ENCODE measurements at regions not wholly inside any gene's neighbourhood (a gene's known extent, or its start where the extent isn't known, plus 50 kb on each side); places are given as distances from the start of the nearest gene placed in this dataset.

DNA sequence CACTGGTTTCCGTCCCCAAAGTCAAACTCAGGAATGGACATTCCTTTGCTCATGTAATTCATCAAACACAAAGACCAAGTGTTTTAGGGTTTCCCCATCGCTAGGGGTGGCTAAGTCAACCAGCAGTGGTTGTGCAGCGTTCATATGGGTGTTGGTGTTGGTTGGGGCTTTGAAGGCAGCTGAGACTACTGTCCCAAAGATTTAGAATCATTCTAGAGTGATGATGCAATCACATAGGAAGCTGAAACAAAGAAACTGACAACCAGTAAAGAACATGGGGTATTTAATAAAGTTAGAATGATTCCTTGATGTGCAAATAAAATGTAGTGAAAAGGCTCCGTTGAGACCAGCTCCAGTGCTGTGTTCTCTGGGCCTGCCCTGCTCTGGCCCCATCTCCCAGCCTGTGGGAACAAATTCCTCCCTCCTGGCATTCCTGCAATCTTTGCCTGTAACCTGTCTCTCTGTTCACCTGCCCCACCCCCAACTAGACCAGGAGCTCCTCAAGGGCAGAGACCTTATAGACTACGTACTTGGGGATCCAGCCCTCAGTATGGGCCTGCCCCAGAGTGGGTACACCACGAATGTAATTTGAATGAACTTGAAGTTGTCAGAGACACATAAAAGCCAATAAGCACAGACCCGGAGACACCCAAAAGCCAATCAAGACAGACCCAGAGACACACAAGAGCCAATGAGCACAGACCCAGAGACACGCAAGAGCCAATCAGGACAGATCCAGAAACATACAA lies 191.7 kb upstream of the TWIST2 start:
- no peak for DNase-seq

DNA sequence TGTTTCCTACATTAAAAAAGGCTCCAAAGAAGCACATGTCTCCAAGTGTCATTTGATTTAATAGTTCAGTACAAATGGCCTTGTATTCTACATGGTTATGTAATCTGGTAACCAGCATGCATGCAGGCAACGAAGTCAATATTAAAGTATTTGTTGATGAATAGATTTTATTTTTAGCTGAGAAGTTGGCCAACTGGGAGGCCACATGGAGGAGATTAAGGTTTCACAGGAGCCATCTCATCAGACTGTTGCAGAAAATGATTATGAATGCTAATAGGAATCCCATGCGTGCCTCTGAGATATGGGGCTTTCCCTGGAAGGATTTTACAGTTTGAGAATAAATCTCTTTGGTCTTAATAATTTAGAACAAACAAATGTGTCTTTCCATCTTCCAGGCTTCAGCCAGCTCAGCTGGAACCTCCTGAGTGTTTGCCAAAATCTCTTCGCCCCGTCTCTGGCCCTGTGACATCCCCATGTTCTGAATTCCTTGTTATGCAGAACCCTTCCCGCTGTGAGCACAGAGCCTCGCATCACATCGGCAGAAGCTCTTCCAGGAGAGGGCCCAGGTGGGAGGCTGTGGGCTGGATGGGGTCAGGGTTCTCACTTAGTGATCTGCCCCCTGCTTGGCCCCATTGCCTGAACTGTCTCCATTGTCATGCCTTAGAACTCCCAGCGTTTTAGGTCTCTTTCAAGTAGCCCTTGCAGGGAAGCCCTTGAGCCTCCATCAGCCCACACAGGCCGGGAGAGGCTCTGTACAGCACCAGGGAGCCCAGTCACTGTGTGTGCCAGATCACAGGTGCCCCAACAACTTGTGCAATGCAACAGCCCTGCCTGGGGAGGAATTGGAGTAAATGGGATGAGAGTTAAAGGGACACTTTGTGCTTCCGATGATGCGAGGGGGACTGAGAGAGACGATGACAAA lies 190.5 kb upstream of the TWIST2 start:
- DNase-seq, result no peak

DNA sequence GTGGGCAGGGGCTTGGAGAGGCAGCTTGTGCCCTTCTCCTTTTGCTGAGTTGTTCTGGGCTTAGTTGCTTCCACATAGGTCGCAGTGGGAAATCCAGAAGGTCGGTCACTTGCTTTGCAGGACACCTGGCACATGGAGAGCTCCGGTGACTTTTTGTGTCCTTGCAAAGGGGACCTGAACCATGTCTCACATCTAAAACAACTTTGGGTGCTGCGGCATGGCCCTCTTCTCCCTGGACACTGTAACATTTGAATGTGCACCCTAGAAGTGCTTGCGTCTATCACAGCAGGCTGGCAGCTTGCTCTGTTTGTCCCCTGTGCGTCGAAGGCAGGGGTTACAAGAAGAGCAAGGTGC lies 189.9 kb upstream of the TWIST2 start:
- no peak for DNase-seq

DNA sequence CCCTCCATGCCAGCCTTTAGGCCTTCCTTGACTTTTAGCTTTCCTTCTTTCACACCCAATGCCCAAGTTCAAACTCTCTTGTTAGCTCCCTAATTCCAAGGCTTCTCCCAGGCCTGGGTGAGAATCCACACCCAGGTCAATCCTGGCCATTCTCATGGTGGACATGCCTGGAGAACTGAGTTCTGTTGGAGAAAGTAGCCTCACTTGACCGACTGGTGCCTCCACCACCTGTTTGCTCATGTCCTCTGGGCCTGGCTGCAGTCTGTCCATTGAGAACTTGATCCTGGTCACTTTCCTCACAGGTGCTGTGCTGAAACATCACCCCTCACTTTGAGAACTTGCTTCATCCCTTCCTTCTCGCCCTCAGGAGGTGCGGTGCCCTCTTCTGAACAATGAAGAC lies 189.1 kb upstream of the TWIST2 start:
- DNase-seq, result no peak

DNA sequence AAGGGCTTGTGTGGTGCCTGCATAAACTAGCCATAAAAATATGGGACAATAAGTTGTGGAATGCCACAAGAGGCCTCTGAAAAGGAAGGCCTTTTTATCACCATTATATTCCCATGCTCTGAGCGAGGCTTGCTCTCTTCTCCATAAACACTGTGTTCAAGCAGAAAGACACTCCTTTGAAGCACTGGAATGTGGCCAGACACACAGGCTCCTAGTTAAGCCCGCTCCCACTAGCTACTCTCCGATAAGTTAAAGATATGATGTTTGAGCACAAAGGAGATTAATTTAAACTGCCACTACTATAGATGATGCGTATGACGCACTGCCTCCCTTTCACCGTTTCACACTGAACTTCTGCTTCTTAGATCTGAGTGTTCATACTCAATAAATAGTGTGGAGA lies 188.7 kb upstream of the TWIST2 start:
- no peak for DNase-seq

DNA sequence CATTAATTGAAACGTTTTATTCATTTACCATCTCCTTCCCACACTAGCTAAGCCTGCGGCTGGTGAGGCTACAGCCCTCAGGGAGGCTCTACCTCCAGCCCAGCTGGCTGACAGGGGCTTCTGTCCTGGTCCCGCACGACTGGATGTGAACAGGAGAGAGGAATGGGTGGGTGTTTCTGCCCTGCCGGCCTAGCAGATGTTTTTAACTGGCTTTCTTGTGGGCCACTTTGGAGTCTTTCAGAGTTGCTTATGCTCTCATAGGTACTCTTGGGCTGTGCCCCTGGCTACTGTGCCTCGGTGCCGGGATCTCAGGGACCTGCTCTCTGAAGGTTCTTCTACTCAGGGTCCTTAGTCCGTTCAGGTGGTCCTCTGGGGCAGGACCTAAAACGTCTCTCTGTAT lies 184.3 kb upstream of the TWIST2 start:
- no peak for DNase-seq

DNA sequence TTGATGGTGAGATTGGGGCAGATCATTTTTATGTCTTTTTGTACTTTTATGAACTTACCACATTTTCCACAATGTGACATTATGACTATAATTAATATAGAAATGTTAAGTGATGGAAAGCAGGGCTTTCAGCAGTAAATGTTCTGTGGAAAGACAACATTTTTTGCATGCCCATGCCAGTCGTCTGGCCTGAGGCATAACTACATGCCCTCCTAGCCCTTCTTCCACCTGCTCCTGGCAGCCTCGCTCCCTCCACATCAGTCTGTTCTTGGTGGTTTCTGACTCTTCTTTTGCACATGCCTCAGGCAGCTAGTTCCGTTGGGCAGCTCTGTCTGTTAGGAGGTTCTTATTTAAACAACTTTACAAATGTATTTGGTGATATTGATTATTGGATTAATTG lies 182.0 kb upstream of the TWIST2 start:
- no peak for DNase-seq

DNA sequence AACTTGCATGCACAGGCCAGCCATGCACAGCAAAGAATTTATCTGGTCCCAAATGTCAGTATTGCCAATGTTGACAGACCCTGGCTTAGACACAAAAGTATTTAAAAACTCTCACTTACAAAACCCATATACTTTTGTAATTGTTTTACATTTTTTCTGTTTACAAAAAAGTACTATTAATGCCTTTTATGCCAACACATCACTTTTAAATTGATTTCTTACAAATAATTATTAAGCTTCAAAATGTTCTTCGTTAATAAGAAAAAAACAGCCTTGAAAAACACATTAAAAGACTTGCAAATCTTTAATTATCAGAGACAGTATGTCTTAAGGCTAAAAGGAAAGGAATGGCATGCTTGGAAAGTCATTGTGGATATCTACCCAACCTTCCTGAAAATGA lies 181.3 kb upstream of the TWIST2 start:
- no peak for DNase-seq

DNA sequence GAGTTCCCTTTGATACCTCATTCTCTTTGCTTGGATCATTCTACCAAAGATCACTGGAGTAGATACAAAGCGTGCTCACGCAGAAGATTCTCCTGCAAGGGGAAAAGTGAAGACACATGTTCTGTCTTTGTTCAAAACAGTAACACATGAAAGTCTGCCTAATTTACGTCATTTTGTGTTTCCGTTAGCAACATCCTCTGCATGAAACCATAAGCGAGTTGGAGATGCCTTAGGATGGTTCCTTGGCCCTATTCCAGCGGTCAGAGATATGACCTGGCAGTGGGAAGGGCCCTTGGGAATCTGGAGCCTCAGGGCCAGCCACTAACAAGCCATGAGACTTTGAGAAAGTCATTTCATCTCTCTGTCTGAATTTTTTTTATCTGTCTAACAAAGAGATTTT lies 180.9 kb upstream of the TWIST2 start:
- no peak for DNase-seq

DNA sequence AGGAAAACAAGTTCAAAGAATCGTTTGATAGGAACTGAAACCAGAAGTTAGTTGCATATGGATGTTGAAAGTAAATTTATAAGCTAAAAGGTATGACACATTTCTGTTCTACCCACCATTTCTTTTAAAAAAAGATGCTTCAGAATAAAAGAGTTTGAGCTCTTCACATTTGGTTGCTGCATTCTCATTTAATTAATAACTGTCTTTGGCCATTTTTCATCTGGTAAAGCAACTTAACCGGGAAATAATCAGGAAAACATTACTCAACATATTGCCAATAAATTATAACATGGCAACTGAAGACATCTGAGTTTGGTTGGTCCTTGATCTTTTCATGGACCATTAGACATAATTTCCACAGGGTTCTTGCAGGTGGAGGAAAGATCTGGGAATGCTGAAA lies 180.2 kb upstream of the TWIST2 start:
- no peak for DNase-seq

DNA sequence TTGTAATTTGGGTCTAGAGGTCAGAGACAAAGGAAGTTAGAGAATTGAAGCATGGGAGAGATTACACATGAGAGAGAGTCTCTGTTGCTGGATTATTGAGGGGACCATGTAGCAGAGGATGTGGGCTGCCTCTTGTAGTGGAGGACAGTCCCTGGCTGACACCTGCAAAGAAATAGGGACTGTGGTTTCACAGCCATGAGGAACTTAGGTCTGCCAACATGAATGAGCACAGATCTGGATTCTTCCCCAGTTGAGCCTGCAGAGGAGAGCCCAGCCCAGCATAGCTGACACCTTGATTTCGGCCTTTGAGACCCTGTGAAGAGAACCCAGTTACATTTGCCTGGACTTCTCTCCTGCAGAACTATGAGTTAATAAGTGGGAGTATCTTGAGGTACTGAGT lies 179.5 kb upstream of the TWIST2 start:
- DNase-seq, result no peak

DNA sequence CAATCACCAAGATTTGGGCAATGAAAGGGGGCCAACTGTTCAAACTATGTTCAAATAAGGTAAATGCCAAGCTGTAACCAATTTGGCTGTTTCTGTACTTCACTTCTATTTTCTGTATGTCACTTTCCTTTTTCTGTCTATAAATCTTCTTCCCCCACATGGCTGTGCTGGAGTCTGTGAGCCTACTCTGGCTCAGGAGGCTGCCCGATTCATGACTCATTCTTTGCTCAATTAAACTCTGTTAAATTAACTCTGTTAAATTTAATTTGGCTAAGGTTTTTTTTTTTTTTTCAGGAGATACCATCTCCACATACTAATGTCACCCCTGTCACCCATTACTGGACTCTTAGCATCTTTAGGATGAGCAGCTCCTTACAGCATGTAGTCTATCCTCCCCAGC lies 178.8 kb upstream of the TWIST2 start:
- no peak for DNase-seq

DNA sequence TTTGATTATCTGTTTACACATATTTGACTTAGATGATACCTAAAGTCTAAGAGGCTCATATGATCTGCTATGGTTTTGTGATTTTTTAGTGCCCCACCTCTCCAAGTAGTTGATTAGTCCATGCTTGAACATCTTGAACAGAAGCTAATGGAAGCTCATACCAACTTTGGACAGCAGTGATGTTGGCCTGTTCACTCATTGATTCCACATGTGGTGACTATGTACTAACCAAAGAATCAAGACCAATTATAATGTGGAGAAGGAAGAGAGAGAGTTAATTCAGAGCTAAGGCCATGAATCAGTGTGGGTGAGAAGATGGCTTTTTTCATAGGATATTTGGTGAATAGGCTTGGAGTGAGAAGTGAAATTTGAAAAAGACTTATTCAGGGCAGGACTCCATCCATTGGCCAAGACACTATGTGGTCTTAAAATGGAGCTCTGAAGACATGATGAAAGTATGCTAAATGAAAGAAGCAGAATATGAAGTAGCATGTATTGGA lies 178.3 kb upstream of the TWIST2 start:
- DNase-seq, result no peak

DNA sequence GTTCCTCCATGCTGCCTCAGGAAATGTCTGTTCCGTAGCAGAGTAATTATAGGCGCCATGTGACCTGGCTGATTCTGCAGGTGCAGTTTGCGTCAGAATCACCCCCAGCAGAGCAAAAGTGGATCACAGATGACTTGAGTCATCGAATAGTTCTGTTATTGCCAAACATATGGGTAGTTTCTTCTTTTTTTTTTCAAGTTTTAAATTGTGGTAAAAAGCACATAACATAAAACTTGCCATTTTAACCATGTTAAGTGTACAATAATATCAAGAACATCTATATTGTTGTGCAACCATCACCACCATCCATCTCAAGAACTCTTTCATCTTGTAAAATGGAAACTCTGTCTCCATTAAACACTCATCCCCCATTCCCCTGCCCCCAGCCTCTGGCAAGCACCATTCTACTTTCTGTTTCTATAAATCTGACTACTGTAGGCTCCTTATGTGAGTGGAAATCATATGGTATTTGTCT lies 177.7 kb upstream of the TWIST2 start:
- DNase-seq, result no peak

DNA sequence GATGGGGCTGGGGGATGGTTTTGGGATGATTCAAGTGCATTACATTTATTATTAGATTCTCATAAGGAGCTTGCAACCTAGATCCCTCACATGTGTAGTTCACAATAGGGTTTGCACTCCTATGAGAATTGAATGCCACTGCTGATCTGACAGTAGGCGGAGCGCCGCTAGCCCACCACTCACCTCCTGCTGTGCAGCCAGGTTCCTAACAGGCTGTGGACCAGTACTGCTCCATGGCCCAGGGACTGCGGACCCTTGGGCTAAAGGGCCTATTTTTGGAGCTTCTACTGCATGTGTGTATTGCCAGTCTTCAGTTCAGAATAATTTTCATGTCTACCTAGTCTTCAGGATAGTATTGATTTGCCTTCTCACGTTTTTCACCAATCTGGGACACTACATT lies 165.3 kb upstream of the TWIST2 start:
- no peak for DNase-seq

DNA sequence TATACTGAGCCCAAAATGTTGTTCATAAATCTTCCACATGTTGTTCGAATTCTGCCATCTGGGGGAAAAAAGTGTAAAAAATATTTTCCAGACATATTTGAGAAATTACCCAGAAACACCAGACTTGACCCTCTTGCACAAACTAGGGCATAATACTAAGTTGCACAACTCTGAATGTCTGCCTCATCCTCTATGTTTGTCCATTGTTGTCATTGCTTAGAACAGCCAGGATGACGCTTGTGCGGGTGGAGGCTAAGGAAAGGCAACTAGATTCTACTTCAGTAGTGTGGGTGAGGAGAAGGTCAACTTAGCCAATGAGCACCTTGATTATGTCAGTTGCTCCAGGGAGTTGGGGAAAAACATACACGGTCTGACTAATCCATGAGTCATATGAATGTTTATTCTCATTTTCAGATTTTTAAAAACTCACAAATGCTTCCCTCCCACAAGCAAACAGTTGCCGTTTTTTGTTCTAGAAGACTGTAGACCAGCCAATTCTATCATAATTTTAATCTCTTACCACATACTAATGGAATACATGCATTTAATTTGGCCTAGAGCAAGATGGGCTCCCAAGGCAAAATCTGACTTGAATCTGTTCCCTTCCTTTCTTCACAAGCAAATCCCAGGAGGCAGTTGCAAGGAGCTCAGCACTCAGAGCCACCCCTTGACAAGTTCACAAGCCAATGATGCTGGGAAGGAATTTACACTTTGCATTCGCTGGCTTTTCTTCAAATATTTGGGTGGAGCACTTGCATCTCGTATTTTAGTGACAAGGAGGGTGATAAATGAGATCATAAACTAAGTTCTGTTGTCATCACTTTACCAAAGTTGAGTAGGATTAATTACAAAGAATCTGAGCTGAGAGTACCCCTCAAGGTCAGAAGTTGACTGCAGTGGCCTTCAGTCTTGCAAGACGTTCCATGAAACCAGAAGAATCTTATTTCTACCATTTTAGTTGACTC lies 163.2 kb upstream of the TWIST2 start:
- DNase-seq, result no peak

DNA sequence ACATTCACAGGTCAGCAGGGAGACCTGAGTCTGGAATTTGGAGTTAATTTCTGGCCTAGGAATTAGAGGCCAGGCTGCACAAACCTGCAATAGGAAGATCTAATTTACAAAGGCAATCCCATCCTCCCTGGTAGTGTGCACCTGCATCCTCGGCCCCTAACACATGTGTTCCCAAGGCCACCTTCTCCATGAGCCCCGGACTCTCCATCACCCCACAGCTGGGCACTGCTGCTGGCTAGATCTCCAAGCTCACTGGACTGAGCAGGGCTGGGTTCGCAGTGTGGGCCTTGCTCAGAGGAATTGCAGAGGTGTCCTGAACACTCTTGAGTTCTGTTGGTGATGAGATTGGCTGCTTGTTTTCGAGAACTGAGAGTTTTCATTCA lies 162.6 kb upstream of the TWIST2 start:
- no peak for DNase-seq

DNA sequence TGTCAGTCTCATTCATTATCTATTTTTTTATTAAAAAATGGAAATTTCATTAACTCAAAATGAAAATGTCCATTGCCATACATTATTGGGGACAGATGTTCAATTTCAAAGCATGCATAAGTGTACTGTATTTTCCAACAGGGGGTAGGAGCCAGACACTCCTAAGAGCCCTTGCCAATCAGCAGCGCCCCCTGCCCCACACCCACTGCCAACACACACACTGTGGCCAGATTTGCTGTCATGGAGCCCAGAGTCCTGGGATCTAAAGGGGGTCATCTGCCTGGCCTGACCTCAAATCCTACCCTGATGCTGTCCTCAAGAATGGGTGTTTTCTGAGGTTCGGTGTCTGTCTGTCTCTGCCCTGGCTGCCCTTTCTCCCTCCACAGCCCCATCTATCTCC lies 162.2 kb upstream of the TWIST2 start:
- DNase-seq, result no peak

DNA sequence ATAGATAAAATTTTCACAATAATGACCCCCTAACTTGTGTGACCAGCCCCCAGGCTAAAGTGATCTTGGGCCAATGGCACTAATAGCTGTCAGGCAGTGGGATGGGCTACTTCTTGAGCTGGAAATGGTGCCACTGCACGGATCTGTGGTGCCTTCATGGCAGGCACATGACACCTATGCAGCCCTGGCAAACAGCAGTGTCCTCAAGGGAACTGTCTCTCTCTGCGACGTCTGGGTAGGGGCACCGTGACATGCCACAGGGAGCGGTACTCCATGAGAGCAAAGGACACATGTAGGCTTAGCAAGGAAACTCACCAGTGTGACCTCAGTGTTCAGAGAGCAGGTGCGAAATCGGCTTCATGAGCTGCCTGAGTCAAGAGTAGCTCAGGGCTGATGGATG lies 161.7 kb upstream of the TWIST2 start:
- DNase-seq, result no peak

DNA sequence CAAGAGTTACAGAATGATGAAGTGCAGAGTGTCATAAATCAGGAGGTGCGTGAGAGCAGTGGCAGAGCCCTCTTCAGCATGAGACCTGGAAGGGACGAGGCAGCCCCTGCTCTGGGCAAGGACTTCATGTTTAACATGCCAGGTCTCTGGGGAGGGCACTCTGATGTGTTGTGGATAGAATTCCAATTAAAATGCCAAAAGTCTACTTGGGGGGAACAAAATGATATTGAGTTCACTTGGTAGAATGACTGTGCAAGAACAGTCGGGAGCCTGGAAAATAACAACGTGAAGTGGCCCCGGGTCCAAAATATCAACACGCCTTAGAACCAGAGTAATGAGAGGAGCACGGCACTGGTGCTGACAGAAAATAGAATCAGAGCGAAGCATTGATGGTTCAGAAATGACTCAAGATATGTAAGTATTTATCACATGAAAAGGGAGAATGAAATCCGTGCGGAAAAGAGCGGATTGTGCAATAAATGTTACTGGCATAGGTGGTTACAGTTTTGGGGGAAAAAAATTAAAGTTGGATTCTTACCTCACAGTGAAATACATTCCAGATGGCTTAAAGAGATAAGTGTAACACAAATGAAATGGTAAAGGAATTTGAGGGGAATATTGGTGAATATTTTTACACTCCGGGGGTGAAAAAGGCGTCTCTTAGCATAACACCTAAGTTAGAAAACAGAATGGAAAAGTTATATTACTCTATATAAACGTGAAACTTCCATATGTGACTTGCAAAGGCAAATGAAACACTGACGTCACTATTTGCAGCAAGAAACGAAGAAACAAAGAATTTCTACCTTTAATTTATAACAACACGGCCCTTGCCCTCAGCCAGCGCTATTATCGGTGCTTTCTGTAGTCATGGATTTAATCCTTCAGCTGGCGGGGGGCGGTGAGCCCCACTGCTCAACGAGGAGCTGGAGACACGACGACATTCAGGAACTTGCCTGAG lies 159.4 kb upstream of the TWIST2 start:
- no peak for DNase-seq

DNA sequence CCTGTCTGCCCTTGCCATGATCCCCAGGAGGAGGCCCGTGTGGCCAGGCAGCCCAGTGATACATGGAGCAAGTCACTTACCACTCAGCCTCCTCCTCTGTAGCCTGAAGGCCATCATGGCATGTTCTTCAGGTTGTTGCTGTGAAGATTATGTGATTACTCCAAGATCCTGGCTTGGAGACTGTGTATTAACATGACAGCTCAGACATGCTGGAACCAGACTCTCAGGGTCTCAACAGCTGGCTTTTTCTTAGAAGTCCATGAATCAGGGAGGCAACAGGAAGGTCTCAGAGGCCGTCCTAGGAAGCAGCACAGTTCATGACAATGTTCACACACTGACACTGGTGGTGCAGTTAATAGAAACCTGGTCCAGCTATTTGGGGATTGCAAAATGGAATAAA lies 158.6 kb upstream of the TWIST2 start:
- no peak for DNase-seq

DNA sequence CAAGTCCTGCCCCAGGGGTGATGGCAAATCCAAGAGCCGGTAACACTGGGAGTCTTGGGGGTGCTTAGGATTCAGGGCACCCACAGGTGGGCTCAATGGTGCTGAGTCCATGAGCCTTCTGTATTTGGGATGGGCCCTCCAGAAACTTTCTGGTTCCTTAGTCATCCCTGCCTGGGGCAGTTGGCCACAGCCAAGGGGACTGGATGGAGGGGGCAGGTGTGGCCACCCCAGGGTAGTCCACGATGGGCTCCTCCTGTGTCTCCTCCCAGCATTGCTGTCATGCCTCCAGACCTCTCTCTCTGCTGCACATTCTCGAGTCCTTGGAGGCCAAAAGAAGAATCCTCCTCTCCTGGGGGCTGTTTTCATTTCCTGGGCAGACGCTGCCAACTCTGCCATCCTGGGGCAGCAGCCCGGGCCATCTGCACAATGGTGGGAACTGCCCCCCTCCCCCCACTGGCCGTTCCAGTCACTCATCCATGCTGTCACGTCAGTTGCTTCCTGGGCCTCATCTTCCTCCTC lies 158.0 kb upstream of the TWIST2 start:
- DNase-seq, result no peak

Measured in DMS79 treated with DMSO at 0.1 percent for 48 hours (cell line).